ENCODE measurements at regions not wholly inside any gene's neighbourhood (a gene's known extent, or its start where the extent isn't known, plus 50 kb on each side); places are given as distances from the start of the nearest gene placed in this dataset.

DNA sequence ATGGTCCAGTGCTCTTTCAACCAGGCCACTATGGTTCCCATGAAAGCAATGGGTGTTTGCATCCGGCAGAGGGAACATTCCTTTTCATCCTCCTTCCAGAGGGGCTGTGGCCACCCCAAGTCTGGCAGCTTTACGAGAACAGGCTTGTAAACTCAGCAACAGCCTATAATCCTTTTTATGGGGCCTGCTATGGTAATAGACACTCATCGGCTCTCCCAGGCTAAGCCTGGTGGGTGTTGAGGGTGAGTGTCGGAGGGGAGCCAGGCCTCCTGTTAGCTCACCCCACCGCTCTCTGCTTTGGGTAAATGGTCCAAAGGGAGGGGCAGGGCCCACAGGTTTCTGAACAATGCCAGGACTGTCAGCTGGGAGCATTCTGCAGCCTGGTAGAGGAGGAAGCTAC, 111.6 kb upstream of the CD82 start:
- TF ChIP-seq, protein P1, sequence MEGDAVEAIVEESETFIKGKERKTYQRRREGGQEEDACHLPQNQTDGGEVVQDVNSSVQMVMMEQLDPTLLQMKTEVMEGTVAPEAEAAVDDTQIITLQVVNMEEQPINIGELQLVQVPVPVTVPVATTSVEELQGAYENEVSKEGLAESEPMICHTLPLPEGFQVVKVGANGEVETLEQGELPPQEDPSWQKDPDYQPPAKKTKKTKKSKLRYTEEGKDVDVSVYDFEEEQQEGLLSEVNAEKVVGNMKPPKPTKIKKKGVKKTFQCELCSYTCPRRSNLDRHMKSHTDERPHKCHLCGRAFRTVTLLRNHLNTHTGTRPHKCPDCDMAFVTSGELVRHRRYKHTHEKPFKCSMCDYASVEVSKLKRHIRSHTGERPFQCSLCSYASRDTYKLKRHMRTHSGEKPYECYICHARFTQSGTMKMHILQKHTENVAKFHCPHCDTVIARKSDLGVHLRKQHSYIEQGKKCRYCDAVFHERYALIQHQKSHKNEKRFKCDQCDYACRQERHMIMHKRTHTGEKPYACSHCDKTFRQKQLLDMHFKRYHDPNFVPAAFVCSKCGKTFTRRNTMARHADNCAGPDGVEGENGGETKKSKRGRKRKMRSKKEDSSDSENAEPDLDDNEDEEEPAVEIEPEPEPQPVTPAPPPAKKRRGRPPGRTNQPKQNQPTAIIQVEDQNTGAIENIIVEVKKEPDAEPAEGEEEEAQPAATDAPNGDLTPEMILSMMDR (IDR thresholded peaks at IDR 0.05; ENCODE audit: insufficient read depth, low read length) = no peak
- TF ChIP-seq POLR2AphosphoS5 (IDR thresholded peaks at IDR 0.05; ENCODE audit: low read depth) = no peak
- TF ChIP-seq, protein P2, sequence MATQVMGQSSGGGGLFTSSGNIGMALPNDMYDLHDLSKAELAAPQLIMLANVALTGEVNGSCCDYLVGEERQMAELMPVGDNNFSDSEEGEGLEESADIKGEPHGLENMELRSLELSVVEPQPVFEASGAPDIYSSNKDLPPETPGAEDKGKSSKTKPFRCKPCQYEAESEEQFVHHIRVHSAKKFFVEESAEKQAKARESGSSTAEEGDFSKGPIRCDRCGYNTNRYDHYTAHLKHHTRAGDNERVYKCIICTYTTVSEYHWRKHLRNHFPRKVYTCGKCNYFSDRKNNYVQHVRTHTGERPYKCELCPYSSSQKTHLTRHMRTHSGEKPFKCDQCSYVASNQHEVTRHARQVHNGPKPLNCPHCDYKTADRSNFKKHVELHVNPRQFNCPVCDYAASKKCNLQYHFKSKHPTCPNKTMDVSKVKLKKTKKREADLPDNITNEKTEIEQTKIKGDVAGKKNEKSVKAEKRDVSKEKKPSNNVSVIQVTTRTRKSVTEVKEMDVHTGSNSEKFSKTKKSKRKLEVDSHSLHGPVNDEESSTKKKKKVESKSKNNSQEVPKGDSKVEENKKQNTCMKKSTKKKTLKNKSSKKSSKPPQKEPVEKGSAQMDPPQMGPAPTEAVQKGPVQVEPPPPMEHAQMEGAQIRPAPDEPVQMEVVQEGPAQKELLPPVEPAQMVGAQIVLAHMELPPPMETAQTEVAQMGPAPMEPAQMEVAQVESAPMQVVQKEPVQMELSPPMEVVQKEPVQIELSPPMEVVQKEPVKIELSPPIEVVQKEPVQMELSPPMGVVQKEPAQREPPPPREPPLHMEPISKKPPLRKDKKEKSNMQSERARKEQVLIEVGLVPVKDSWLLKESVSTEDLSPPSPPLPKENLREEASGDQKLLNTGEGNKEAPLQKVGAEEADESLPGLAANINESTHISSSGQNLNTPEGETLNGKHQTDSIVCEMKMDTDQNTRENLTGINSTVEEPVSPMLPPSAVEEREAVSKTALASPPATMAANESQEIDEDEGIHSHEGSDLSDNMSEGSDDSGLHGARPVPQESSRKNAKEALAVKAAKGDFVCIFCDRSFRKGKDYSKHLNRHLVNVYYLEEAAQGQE (IDR thresholded peaks at IDR 0.05; ENCODE audit: insufficient replicate concordance, low read depth) = no peak

All from HL-60 (cell line).